AG09319 (cell line): ENCODE measurements at regions not wholly inside any gene's neighbourhood (a gene's known extent, or its start where the extent isn't known, plus 50 kb on each side); places are given as distances from the start of the nearest gene placed in this dataset.

Source experiments
- DNase-seq: peaks from one replicate; pipeline ENCODE4 v3.0.0-alpha.2; 2010; ENCODE audit warnings: low read depth; ENCODE audit errors: extremely low read depth
- CTCF ChIP-seq: IDR thresholded peaks from 2 replicates; pipeline ENCODE4 v1.5.1; 2011; ENCODE audit warnings: low read depth, mild to moderate bottlenecking, inconsistent platforms, low read length, moderate library complexity

GRCh38 chr5:56430422-56430821 lies 197.3 kb upstream of the ANKRD55 start:
- DNase-seq = no peak
- no peak for TF ChIP-seq CTCF

GRCh38 chr5:56429110-56429561 lies 196.0 kb upstream of the ANKRD55 start:
- no peak for DNase-seq
- TF ChIP-seq CTCF = no peak

GRCh38 chr5:56426693-56427092 lies 193.6 kb upstream of the ANKRD55 start:
- no peak for TF ChIP-seq CTCF

GRCh38 chr5:56422076-56422762 lies 189.1 kb upstream of the ANKRD55 start:
- DNase-seq = no peak
- TF ChIP-seq CTCF = no peak

More at GRCh38 chr5:56426693-56427092, 193.6 kb upstream of the ANKRD55 start:
- DNase-seq = no peak

DNA sequence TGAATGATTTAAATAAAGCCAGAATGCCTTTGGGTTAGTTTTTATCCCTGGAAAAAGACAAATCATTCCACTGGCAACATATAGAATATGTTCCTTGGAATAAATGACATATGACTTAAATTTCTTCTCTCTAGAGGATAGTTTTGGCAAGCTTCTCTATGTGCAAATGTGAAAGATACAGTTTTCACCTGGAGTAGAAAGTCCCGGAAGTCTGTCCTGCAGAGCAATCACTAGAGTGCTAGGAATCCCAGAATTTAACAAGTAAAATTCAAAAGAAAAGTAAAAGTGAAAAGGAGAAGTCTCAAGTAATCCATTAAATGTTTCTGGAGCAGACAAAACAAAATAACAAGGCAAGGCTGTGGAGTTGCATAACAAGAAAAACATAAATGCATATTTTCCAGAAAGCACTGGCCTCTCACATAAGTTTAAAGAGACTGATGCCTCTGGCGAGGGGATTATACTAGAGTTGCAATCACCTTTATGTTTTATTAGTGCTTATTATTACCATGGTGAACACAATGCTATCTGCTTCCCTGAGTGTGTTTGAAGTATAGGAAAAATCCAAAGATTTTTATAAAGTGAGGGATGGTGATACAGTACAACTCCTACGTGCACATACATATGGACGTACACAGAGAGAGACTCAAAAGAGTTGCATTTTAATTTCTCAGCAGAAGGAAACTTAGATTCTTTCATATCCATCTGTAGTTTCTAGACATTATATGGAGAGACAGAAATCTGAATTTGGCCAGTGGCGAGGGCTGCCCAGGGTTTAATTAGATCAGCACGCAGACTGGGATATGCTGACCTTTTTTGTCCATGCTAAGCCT lies 188.3 kb upstream of the ANKRD55 start:
- no peak for TF ChIP-seq CTCF
- DNase-seq = no peak

GRCh38 chr5:56420323-56420722 lies 187.2 kb upstream of the ANKRD55 start:
- no peak for DNase-seq
- no peak for TF ChIP-seq CTCF

GRCh38 chr5:56419667-56420066 lies 186.5 kb upstream of the ANKRD55 start:
- no peak for DNase-seq
- TF ChIP-seq CTCF = no peak
